Esophagus squamous epithelium (tissue), 4 donors: ENCODE measurements at regions not wholly inside any gene's neighbourhood (a gene's known extent, or its start where the extent isn't known, plus 50 kb on each side); places are given as distances from the start of the nearest gene placed in this dataset.

Source experiments
- CTCF ChIP-seq, 6 experiments: fragments of 450-650 bp in 4 of 6; fragments of 200-600 bp in 2 of 6; sonication (generic) in 2 of 6; IDR thresholded peaks; one replicate each; pipeline ENCODE4 v1.5.1; 2016 to 2019; ENCODE audit warnings: antibody characterized with exemption in 6 of 6, mild to moderate bottlenecking in 4 of 6, moderate library complexity in 4 of 6
- POLR2A ChIP-seq, 4 donors: fragments of 450-650 bp; IDR thresholded peaks; one replicate each; pipeline ENCODE4 v1.6.1; 2017; ENCODE audit warnings: antibody characterized with exemption in 4 of 4, mild to moderate bottlenecking in 4 of 4, moderate library complexity in 3 of 4

DNA sequence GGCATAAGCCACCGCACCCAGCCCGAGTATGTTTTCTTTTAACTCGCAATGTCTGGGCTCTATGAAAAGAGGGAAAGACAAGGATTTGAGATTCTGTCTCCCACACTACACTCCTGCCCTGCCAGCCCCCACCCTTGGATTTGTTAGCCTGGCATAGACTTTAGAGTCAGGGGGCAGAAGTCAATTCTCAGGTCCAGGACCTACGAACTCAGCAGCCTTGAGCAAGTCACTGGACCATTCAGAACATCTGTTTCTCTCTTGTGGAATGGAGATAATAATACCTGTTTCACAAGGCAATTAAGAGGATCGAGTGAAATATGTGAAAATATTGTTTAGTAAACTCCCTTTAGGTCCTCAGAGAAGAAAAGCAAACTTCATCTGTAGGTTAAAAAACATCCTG lies 66.1 kb upstream of the FUT8 start:
- TF ChIP-seq CTCF (IDR thresholded peaks at IDR 0.05) (no peak), POLR2A (IDR thresholded peaks at IDR 0.05) (no peak)
